Cardiac muscle cell (in vitro differentiated cells and primary cell): ENCODE measurements at regions not wholly inside any gene's neighbourhood (a gene's known extent, or its start where the extent isn't known, plus 50 kb on each side); places are given as distances from the start of the nearest gene placed in this dataset.

Experiments used
- DNase-seq, 2 donors: peaks; one replicate each; pipeline versions ENCODE4 v3.0.0 to v3.0.0-alpha.2; 2010 to 2017; ENCODE audit warnings: low read depth in 1 of 2, low spot score in 1 of 2
- H3K27ac ChIP-seq: fragments of 200-600 bp; sonication (generic); 2 replicates; pipeline ENCODE4 v1.5.1; 2016
- H3K27me3 ChIP-seq: fragments of 200-600 bp; sonication (generic); 2 replicates; pipeline ENCODE4 v1.6.0; 2016; ENCODE audit warnings: control low read depth
- H3K36me3 ChIP-seq: fragments of 200-600 bp; sonication (generic); 2 replicates; pipeline ENCODE4 v1.5.1; 2016; ENCODE audit warnings: control low read depth
- H3K4me1 ChIP-seq: fragments of 200-600 bp; sonication (generic); 2 replicates; pipeline ENCODE4 v1.8.1; 2017; ENCODE audit warnings: low read depth, mild to moderate bottlenecking, mixed run types
- H3K4me3 ChIP-seq: fragments of 200-600 bp; sonication (generic); 2 replicates; pipeline ENCODE4 v1.5.1; 2016; ENCODE audit warnings: mild to moderate bottlenecking
- H3K9me3 ChIP-seq: fragments of 200-600 bp; sonication (generic); 2 replicates; pipeline ENCODE4 v1.5.1; 2017; ENCODE audit warnings: low read depth, mild to moderate bottlenecking, control low read depth
- TF ChIP-seq, protein P1 (sequence below): IDR thresholded peaks from 2 replicates; pipeline ENCODE4 v1.5.1; 2012; ENCODE audit warnings: low read depth, mild to moderate bottlenecking, low read length

DNA sequence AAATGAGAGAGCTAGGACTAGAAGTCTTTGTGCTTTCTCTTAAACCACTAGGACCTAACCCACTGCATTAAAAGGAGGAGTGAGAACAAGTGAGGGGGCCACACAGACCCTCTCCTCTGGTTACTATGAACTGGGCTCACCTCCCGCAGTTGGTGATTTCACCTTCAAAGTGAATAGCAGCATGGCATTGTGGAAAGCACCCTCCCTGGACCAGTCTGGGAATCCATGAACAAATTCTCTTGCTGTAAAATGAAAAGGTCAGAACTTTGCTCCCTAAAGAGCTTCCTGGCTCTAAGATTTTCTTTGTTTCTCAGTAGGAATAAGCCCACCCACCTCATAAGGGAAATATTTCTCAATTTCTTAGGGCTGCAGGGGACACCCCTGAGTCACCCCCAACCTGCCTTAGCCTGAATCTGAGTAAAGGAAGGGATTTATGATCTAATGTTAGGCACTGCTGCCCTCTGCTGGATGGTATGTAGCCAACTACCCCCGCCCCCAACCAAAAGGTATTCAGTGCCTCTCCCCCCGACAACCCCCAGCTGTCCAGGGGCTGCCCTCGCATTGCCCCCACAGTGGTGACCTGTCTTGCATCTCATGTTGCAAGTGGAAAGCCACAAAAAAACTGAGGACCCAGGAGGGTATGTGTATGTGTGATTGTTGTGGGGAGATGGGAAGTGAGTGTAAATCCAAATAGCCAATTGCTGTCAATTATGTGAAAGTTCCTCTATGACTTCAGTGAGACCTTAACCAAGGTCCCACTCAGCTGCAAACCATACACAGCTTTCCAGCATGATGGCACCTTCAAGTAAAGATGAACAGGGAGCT lies 230.9 kb upstream of the SLC14A2 start:
- H3K4me3 ChIP-seq, result no peak overlapping the region
- TF ChIP-seq, protein P1, sequence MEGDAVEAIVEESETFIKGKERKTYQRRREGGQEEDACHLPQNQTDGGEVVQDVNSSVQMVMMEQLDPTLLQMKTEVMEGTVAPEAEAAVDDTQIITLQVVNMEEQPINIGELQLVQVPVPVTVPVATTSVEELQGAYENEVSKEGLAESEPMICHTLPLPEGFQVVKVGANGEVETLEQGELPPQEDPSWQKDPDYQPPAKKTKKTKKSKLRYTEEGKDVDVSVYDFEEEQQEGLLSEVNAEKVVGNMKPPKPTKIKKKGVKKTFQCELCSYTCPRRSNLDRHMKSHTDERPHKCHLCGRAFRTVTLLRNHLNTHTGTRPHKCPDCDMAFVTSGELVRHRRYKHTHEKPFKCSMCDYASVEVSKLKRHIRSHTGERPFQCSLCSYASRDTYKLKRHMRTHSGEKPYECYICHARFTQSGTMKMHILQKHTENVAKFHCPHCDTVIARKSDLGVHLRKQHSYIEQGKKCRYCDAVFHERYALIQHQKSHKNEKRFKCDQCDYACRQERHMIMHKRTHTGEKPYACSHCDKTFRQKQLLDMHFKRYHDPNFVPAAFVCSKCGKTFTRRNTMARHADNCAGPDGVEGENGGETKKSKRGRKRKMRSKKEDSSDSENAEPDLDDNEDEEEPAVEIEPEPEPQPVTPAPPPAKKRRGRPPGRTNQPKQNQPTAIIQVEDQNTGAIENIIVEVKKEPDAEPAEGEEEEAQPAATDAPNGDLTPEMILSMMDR, result peak; percentile 62
- peaks cover 8% of the 10 kb centered on the region for H3K27me3 ChIP-seq
- peak; percentile 60 to 80 for DNase-seq
- no peaks in the 10 kb centered on the region for H3K36me3 ChIP-seq
- H3K9me3 ChIP-seq, result no peaks in the 10 kb centered on the region
- no peak overlapping the region for H3K27ac ChIP-seq
- peaks cover 6% of the 10 kb centered on the region for H3K4me1 ChIP-seq

DNA sequence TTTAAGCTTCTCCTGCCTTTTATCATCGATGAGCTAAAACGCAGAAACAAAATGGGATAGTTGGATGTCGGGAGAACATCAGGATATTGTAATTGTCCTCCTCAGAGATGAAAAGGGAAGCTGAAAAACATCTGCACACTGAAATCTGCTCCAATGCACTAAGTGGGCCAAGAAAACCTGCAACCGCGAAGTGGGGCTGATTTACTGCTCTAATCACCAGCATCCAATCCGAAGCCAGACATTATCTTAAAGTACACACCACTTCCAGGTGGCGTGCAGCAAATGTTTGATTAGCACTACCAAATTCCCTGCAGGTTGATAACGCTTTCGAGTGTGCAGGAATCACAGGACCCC lies 230.3 kb upstream of the SLC14A2 start:
- Histone ChIP-seq H3K27ac (no peak overlapping the region), H3K36me3 (no peaks in the 10 kb centered on the region), H3K9me3 (no peaks in the 10 kb centered on the region), H3K4me1 (peaks cover 6% of the 10 kb centered on the region), H3K27me3 (peaks cover 14% of the 10 kb centered on the region), H3K4me3 (no peak overlapping the region)
- no peak for DNase-seq
- TF ChIP-seq, protein P1, result no peak

DNA sequence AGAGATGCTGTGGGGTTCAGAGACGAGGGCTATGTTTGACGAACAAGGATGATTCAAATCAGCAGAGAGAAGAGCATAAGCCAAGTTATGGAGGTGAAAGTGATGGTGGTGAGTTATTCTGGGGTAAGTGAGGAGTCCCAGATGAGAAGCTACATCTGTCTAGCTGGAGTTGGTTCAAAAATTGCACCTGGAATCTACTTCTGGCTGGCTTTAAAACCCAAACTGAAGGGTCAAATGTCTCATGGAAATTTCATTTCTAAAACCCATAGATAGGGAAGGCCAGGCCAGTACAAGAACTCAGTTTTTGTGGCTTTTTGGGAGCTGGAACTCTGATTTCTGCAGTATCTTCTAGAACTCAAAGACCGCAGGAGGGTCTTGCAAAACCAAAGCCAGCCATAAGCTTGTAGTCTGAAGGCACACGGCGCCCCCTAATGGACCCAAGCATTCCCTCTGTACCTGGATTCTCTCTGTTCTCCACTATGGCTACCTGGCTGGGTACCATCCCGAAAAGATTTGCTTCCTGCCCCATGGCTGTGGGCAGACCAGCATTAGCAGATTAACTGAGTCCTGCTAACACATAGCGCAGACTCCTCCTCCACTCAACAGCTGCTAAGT lies 229.1 kb upstream of the SLC14A2 start:
- H3K9me3 ChIP-seq, result no peaks in the 10 kb centered on the region
- TF ChIP-seq, protein P1, result peak; percentile 66
- H3K4me1 ChIP-seq, result peaks cover 2% of the 10 kb centered on the region
- peak; percentile 56 to 83 for DNase-seq
- no peak overlapping the region for H3K27ac ChIP-seq
- no peaks in the 10 kb centered on the region for H3K36me3 ChIP-seq
- H3K27me3 ChIP-seq, result peaks cover 18% of the 10 kb centered on the region
- H3K4me3 ChIP-seq, result no peak overlapping the region

DNA sequence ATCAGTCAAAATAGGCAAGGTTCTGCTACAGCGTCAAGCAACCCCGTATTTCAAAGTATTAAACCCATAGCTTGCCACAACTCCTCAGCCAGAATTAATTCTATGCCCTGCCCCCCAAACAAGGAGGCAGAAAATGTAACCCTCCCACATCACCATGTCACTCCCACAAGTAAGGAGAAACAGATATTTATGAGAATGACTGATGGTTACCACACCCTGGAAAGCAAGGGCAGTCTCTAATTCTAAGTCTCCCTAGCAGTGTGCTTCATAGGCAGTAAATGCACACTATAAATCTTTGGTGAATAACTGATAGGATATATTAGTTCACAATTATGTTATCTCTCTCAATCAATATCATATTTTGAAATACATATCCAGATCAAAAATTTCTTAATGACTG lies 228.0 kb upstream of the SLC14A2 start:
- DNase-seq, result no peak
- H3K27ac ChIP-seq, result no peak overlapping the region
- H3K9me3 ChIP-seq, result no peaks in the 10 kb centered on the region
- no peaks in the 10 kb centered on the region for H3K36me3 ChIP-seq
- TF ChIP-seq, protein P1, result no peak
- H3K27me3 ChIP-seq, result peaks cover 18% of the 10 kb centered on the region
- H3K4me1 ChIP-seq, result peaks cover 2% of the 10 kb centered on the region
- H3K4me3 ChIP-seq, result no peak overlapping the region

DNA sequence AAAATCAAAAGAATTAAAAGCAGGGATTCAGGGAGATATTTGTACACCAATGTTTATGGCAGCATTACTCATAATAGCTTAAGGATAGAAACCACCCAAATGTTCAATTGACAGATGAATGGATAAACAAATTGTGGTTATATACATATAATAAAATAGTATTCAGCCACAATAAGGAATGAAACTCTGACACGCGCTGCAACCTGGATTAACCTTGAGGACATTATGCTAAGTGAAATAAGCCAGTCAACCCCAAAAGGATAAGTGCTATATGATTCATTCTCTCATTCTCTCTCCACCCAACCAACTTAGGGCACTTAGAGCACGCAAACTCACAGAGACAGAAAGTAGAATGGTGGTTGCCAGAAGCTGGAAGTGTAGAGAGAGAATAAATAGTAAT lies 216.8 kb upstream of the SLC14A2 start:
- Histone ChIP-seq H3K27ac (no peak overlapping the region), H3K9me3 (no peaks in the 10 kb centered on the region), H3K4me3 (no peak overlapping the region), H3K4me1 (no peaks in the 10 kb centered on the region), H3K36me3 (no peaks in the 10 kb centered on the region), H3K27me3 (peaks cover 4% of the 10 kb centered on the region)
- TF ChIP-seq, protein P1, result no peak
- DNase-seq, result no peak
